GM13977 (cell line): ENCODE measurements at regions not wholly inside any gene's neighbourhood (a gene's known extent, or its start where the extent isn't known, plus 50 kb on each side); places are given as distances from the start of the nearest gene placed in this dataset.

Source experiments
- DNase-seq: peaks from one replicate; pipeline ENCODE4 v3.0.0; 2012; ENCODE audit warnings: low spot score
- CTCF ChIP-seq: IDR thresholded peaks from 2 replicates; pipeline ENCODE4 v1.5.1; 2012; ENCODE audit warnings: mild to moderate bottlenecking, control low read depth; ENCODE audit not compliant: insufficient read depth; ENCODE audit errors: extremely low read depth, missing control alignments
- in situ Hi-C: fragments of 300-500 bp; cut with MboI; formaldehyde crosslinking; loops from one replicate; pipeline ENCODE4 v1.12.0; 2022; ENCODE audit warnings: low sequenced_read_pairs, low pct_unique_long_range_greater_than_20kb, mixed read lengths, inconsistent platforms; ENCODE audit not compliant: unreplicated experiment

GRCh38 chr1:73953586-73953985, 244.4 kb downstream of the LRRIQ3 start:
- in situ Hi-C loops: no loop called here
- DNase-seq: no peak
- TF ChIP-seq CTCF: no peak

- in situ Hi-C loops: no loop called here
- no peak for DNase-seq
- no peak for TF ChIP-seq CTCF
Observed at GRCh38 chr1:73953186-73953585, 244.8 kb downstream of the LRRIQ3 start.

GRCh38 chr1:73948055-73948454, 249.9 kb downstream of the LRRIQ3 start:
- DNase-seq: no peak
- TF ChIP-seq CTCF: no peak
- in situ Hi-C loops: no loop called here

GRCh38 chr1:73947009-73947408, 251.0 kb downstream of the LRRIQ3 start:
- no peak for TF ChIP-seq CTCF
- no peak for DNase-seq
- in situ Hi-C loops: no loop called here

- TF ChIP-seq CTCF: no peak
- no peak for DNase-seq
- in situ Hi-C loops: no loop called here
Observed at GRCh38 chr1:73943270-73943669, 254.7 kb downstream of the LRRIQ3 start.

GRCh38 chr1:73930293-73930692, 267.7 kb downstream of the LRRIQ3 start:
- TF ChIP-seq CTCF: no peak
- in situ Hi-C loops: no loop called here
- DNase-seq: no peak

GRCh38 chr1:73914951-73915350, 283.0 kb downstream of the LRRIQ3 start:
- no peak for TF ChIP-seq CTCF
- no peak for DNase-seq
- in situ Hi-C loops: no loop called here
